ENCODE measurements at regions not wholly inside any gene's neighbourhood (a gene's known extent, or its start where the extent isn't known, plus 50 kb on each side); places are given as distances from the start of the nearest gene placed in this dataset.
A peak's percentile ranks its signal among the peaks of the same experiment; 100 is the strongest.
"Not testable (repeated sequence)": the region's sequence is repeated elsewhere in the genome, so short reads cannot be mapped to it uniquely, and the experiment has no call there.

DNA sequence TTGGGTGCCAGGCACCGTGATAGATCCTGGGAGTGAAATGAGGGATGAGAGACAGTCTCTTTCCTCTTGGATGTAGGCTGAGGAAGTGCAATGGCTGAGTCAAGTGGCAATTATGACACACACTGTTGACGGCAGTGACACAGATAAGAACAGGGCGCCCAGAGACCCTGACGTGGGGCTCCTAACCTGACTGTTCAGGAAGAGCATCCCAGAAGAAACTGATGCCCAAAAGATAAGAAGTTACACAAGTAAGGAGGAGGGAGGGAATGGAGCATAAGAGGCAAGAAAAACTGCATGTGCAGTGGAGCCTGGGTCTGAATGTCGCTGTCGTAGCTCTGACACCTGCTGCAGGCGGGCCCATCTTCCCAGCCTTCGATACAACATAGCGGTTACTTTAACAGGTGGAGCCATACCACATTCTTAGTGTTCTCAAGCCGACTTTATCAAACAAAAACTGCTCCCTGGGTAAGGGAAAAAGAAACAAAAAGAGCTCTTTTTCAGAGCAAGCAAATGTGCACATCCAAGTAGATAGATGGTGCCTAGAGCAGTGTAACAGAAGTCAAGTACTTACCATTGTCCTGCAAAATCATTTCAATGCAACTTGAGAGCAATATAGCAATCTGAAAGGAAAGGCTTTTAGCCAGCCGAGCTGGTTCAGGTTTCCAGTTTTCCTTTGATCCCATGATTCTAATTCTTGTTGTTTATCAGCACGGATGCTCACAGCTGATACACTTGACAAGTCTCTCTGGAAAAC, 463.9 kb upstream of the JARID2 start:
- DNase-seq: no peak

DNA sequence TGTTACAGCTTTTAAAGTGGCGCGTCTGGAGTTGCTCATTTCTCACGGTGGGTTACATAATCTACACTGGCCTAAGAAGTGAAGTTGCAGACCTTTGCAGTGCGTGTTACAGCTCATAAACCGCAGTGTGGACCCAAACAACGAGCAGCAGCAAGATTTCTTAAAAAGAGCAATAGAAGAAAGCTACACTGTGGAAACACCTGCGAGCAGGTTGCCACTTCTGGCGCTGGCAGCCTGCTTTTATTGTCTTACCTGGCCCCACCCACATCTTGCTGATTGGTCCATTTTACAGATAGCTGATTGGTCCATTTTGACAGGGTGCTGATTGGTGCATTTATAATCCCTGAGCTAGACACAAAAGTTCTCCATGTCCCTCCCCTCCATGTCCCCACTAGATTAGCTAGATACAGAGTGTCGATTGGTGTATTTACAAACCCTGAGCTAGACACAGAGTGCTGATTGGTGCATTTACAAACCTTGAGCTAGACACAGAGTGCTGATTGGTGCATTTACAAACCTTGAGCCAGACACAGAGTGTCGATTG, 462.9 kb upstream of the JARID2 start:
- DNase-seq: not testable (repeated sequence)

DNA sequence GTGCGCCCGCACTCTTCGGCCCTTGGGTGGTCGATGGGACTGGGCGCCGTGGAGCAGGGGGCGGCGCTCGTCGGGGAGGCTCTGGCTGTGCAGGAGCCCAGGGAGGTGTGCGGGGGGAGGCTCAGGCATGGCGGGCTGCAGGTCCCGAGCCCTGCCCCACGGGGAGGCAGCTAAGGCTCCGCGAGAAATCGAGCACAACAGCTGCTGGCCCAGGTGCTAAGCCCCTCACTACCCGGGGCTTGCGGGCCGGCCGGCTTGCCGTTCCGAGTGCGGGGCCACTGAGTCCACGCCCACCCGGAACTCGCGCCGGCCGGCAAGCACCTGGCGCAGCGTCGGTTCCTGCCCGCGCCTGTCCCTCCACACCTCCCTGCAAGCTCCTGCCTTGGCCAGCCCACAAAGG, 462.3 kb upstream of the JARID2 start:
- no peak for DNase-seq

DNA sequence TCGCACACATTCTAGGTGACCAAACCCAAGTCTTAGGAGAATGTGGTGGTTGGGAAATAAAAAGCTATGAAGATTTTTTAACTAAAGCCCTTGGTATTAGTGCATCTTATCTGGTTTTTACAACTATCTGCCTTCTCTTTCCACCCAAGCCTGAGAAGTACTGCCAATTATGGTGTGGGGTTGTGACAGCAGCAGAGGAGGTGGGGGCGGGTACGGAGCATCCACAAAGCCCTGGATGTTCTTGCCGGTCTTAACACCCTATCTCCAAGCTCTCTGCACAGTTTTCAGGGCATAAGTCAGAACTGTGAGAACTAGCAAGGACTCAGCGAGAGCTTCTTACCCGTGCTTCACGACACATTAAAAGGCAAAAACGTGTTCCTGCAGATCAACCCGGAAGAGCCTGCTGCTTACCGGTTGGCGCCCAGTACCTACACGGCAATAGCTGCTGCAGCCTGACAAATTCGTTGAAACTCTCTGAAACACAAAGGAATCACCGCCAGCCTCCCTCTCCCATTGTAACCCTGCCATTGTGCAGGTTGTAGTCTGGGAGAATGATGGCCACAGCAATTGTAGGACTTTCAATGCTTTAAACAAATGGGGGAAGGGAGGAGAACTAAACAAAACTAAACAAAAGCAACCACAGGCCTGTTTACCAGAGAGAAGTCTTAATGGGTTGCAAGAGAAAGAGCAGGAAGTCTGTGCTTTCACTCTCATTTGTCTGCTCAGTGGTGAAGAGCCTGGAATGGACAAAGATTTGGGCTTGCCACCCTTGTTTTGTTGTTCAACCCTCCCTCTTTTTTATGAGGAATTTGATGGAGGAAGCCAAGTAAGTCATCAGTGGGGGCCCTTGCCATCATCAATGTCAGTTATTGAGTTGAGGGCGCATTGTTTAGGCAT, 461.0 kb upstream of the JARID2 start:
- peak; percentile 4 for DNase-seq

- DNase-seq: no peak
These were observed 460.4 kb upstream of the JARID2 start for GRCh38 chr6:14785493-14785790.

DNA sequence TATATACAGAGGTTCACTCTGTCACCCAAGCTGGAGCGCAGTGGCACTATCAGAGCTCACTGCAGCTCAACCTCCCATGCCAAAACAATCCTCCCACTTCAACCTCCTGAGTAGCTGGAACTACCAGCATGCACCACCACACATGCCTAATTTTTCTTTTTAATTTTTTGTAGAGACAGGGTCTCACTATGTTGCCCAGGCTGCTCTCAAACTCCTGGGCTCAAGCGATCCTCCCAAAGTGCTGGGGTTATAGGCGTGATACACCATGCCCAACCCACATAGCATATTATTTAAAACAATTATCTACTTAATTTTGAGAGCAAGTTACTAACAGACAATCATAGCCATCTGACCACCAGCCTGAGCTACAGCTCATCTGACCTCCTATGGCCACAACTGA, 459.9 kb upstream of the JARID2 start:
- no peak for DNase-seq

GRCh38 chr6:14786455-14786854, 459.4 kb upstream of the JARID2 start:
- no peak for DNase-seq

GRCh38 chr6:14787250-14787649, 458.6 kb upstream of the JARID2 start:
- no peak for DNase-seq

DNA sequence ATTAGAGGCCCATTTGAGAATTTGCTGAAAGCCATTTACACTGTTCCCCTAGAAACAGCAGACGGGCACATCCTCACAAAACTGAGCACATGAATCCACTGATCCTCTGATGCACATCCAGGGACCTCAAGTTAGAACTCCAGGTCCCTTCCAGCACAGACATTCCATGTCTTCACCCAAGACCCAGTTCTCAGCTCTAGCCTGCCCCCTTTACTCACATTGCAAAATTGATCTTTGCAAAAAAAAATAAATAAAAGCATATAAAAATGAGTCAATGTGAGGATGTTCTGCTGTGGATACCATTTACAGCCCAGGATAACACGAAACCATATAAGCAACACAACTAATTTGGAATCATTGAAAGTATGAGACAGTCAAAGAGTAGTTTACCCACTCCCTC, 458.2 kb upstream of the JARID2 start:
- no peak for DNase-seq

- DNase-seq: no peak
These were observed 455.9 kb upstream of the JARID2 start for GRCh38 chr6:14789996-14790395.

- no peak for DNase-seq
These were observed 454.9 kb upstream of the JARID2 start for GRCh38 chr6:14790976-14791375.

DNA sequence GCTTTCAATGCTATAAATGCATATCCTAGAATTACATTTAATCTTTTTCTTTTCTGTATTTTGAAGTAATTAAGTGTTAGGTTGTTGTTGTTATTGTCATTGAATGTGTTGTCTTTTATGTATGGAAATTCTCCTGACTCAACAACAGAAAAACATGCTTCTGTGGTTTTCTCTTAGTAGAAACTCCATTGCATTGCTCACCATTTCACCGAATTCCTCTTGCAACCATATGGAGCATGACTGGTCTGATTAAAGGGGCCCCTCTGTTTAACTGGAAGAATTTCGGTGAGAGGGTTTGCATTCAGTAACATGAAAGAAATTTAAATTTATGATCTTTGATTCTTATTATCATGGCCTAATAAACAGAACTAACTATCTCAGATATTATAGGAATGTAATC, 454.3 kb upstream of the JARID2 start:
- no peak for DNase-seq

DNA sequence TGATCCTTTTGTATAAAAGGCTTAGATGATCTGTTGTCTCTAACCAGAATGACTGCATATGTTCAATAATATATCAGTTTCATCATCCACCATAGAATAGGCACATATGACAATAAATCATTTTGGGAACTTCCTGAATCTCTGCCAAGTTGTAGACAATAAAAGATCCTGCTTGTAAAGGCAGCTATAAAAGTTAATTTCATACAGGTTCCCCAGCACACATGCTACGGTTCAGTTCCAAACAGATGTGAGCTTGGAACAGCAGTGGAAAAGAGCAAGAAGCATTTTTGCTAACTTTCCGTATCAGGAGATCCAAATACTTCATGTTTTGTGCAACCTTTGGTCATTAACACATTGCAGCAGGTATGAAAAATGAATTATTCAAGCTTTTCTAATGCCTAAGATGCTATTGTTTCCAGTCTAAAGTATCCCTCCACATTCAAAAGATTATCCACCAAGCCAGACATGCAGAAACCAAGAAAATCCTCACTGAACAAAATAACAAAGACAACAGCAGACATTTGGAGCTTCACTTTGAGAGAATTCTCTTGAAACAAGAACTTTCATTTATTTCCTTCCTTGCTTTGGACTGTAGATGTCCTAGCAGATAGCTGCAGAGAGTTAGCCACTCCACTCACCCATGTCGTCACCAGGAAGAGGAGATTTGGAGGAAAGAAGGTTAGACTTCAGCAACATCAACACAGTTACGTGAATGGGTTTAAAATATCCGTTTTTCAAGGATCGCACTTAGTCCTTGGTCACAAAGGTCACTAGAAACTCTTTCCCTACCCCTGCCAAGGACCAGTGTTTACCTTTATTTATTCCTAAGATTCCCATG, 453.5 kb upstream of the JARID2 start:
- DNase-seq: no peak

- no peak for DNase-seq
These were observed 450.4 kb upstream of the JARID2 start for GRCh38 chr6:14795451-14795850.

- no peak for DNase-seq
These were observed 448.7 kb upstream of the JARID2 start for GRCh38 chr6:14796974-14797762.

- DNase-seq: no peak
These were observed 447.8 kb upstream of the JARID2 start for GRCh38 chr6:14797875-14798593.

DNA sequence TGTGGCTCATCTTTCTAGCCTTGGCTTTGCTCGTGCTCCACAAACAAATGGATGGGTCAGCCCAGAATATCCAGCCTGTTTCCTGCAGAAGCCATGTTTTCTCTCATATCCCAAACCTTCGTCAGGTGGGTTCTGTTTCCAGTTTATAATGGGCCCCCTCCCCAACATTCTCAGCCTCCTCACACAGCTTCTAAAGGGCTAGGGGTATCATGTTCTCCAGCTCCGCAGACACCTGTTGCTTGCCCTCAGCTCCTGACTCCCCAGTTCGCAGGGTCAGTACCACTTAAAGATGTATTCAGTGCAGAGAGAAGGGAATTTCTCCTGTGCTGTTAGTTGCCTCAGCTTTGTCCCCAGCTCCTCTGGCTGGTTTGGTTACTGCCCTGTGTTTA, 447.3 kb upstream of the JARID2 start:
- no peak for DNase-seq

GRCh38 chr6:14798996-14799588, 446.8 kb upstream of the JARID2 start:
- DNase-seq: no peak

DNA sequence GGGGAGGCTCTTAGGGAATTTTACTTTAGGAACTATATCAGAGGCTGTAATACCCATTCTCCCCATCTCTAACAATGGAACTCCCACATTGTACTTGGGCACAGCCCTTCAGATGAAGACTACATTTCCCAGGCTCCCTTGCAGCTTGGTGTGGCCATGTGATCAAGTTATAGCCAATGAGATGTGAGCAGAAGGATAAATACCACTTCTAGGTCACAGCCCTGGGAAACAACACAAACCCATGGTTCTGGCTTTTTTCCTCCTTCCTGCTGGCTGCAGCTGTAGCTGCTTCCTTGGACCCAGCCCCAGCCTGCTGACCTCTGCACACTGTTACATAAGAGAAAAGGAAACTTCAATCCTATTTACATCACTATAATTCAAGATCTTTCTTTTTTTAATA, 445.9 kb upstream of the JARID2 start:
- DNase-seq: peak; percentile 51

- no peak for DNase-seq
These were observed 443.2 kb upstream of the JARID2 start for GRCh38 chr6:14802514-14803160.

All from CD4-positive, alpha-beta T cell treated with Interleukin-21 for 1 hour (primary cell).